MCF 10A (cell line): ENCODE measurements at regions not wholly inside any gene's neighbourhood (a gene's known extent, or its start where the extent isn't known, plus 50 kb on each side); places are given as distances from the start of the nearest gene placed in this dataset.

Experiments
- BruUV-seq: library from RNA; stranded (reverse); fragments of 400-500 nt; replicated peaks from 2 replicates; lab custom pipeline; 2021; lab: Mats Ljungman, UMichigan
- CTCF ChIA-PET: fragments of 300-600 bp; sonication (Branson Sonifier 250); formaldehyde crosslinking; extraction: SDS; loops from one replicate; lab custom pipeline; 2021; ENCODE audit warnings: antibody characterized with exemption, inconsistent platforms; lab: Yijun Ruan, JAX
- POLR2A ChIA-PET: fragments of 300-600, 350-650 bp; sonication (Branson Sonifier 250); formaldehyde crosslinking; extraction: SDS; loops from one replicate; lab custom pipeline; 2020; ENCODE audit warnings: antibody characterized with exemption, inconsistent platforms; lab: Yijun Ruan, JAX
- DNase-seq: peaks from one replicate; pipeline ENCODE4 v3.0.0-alpha.2; 2018; ENCODE audit not compliant: unreplicated experiment
- H3K27ac Mint-ChIP-seq: one replicate; pipeline ENCODE4 v1.8.0; 2022; ENCODE audit warnings: mild to moderate bottlenecking, low read depth, mixed read lengths; ENCODE audit not compliant: unreplicated experiment
- H3K27me3 Mint-ChIP-seq: one replicate; pipeline ENCODE4 v1.8.0; 2022; ENCODE audit warnings: mixed read lengths; ENCODE audit not compliant: insufficient read depth, unreplicated experiment
- H3K36me3 Mint-ChIP-seq: one replicate; pipeline ENCODE4 v1.8.0; 2022; ENCODE audit warnings: mild to moderate bottlenecking, moderate library complexity, mixed read lengths; ENCODE audit not compliant: insufficient read depth, unreplicated experiment
- H3K4me1 Mint-ChIP-seq: one replicate; pipeline ENCODE4 v1.8.0; 2022; ENCODE audit warnings: mixed read lengths; ENCODE audit not compliant: insufficient read depth, unreplicated experiment
- H3K4me3 Mint-ChIP-seq: one replicate; pipeline ENCODE4 v1.8.0; 2022; ENCODE audit warnings: mild to moderate bottlenecking, moderate library complexity, mixed read lengths; ENCODE audit not compliant: unreplicated experiment
- H3K9me3 Mint-ChIP-seq: one replicate; pipeline ENCODE4 v1.8.0; 2022; ENCODE audit warnings: mixed read lengths; ENCODE audit not compliant: unreplicated experiment
- CTCF ChIP-seq: fragments of 200-600 bp; IDR thresholded peaks from one replicate; pipeline ENCODE4 v1.8.0; 2022; ENCODE audit warnings: antibody characterized with exemption, mild to moderate bottlenecking; ENCODE audit not compliant: unreplicated experiment
- intact Hi-C: fragments of 100-400 bp; cut with micrococcal nuclease; formaldehyde crosslinking; loops from 2 replicates; pipeline ENCODE4 v1.14.1; 2022

- DNase-seq = no peak
- Mint-ChIP-seq H3K27ac (no peak overlapping the region), H3K9me3 (no peaks in the 10 kb centered on the region), H3K27me3 (no peaks in the 10 kb centered on the region), H3K4me3 (no peak overlapping the region), H3K36me3 (no peaks in the 10 kb centered on the region), H3K4me1 (no peaks in the 10 kb centered on the region)
- ChIA-PET POLR2A (no interaction called here), CTCF (no interaction called here)
- no peak for TF ChIP-seq CTCF
- no TSS peak for BruUV-seq
- intact Hi-C loops = no loop called here
Observed at GRCh38 chr13:85431720-85432119, 367.5 kb downstream of the SLITRK6 start.

- no TSS peak for BruUV-seq
- Mint-ChIP-seq H3K4me3 (no peak overlapping the region), H3K4me1 (no peaks in the 10 kb centered on the region), H3K27me3 (no peaks in the 10 kb centered on the region), H3K27ac (no peak overlapping the region), H3K36me3 (no peaks in the 10 kb centered on the region), H3K9me3 (no peaks in the 10 kb centered on the region)
- intact Hi-C loops = no loop called here
- no peak for TF ChIP-seq CTCF
- POLR2A ChIA-PET = no interaction called here
- CTCF ChIA-PET = no interaction called here
- no peak for DNase-seq
Observed at GRCh38 chr13:85430216-85430794, 368.9 kb downstream of the SLITRK6 start.

- CTCF ChIA-PET = no interaction called here
- POLR2A ChIA-PET = interaction anchor here (0.6 kb wide), 1 partner anchor 208 kb away, joined by 3 read pairs; no protein-coding TSS in a partner anchor
Observed at GRCh38 chr13:85427416-85427815, 371.8 kb downstream of the SLITRK6 start.

GRCh38 chr13:85420136-85420535, 379.1 kb downstream of the SLITRK6 start:
- no peak overlapping the region for H3K4me3 Mint-ChIP-seq
- CTCF ChIA-PET = no interaction called here
- no peaks in the 10 kb centered on the region for H3K9me3 Mint-ChIP-seq
- no peak for TF ChIP-seq CTCF
- no peaks in the 10 kb centered on the region for H3K4me1 Mint-ChIP-seq
- POLR2A ChIA-PET = no interaction called here
- H3K27me3 Mint-ChIP-seq = no peaks in the 10 kb centered on the region
- no peak for DNase-seq
- no peak overlapping the region for H3K27ac Mint-ChIP-seq
- intact Hi-C loops = no loop called here
- H3K36me3 Mint-ChIP-seq = no peaks in the 10 kb centered on the region
- BruUV-seq = no TSS peak

More at GRCh38 chr13:85427416-85427815, 371.8 kb downstream of the SLITRK6 start:
- no peak overlapping the region for H3K27ac Mint-ChIP-seq
- DNase-seq = no peak
- no peaks in the 10 kb centered on the region for H3K4me1 Mint-ChIP-seq
- H3K27me3 Mint-ChIP-seq = no peaks in the 10 kb centered on the region
- H3K36me3 Mint-ChIP-seq = no peaks in the 10 kb centered on the region
- no peaks in the 10 kb centered on the region for H3K9me3 Mint-ChIP-seq
- intact Hi-C loops = no loop called here
- TF ChIP-seq CTCF = no peak
- no TSS peak for BruUV-seq
- H3K4me3 Mint-ChIP-seq = no peak overlapping the region
